ENCODE measurements at regions not wholly inside any gene's neighbourhood (a gene's known extent, or its start where the extent isn't known, plus 50 kb on each side); places are given as distances from the start of the nearest gene placed in this dataset.
A peak's percentile ranks its signal among the peaks of the same experiment; 100 is the strongest.

GRCh38 chr16:47967374-47967773 is 188.4 kb downstream of the ABCC12 start:
- no peak for DNase-seq

GRCh38 chr16:47966325-47966724 is 189.5 kb downstream of the ABCC12 start:
- DNase-seq = no peak

GRCh38 chr16:47965439-47965838 is 190.4 kb downstream of the ABCC12 start:
- peak in 1 of 2 experiments; percentile 60 for DNase-seq

DNA sequence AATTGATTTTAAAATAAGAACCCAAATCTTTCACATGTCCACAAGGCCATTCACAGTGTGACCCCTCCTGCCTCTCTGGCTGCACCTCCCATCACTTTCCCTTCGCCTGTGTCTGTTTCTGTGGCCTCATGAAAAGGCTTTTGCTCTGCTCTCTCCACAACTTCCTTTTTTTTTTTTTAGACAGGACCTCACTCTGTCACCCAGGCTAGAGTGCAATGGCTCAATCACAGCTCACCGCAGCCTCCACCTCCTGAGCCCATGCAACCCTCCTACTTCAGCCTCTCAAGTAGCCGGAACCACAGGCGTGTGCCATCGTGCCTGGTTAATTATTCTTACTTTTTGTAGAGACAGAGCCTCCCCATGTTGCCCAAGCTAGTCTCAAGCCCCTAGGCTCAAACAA is 197.1 kb downstream of the ABCC12 start:
- DNase-seq = no peak

- no peak for DNase-seq
Observed at GRCh38 chr16:47956916-47957315, 198.9 kb downstream of the ABCC12 start.

DNA sequence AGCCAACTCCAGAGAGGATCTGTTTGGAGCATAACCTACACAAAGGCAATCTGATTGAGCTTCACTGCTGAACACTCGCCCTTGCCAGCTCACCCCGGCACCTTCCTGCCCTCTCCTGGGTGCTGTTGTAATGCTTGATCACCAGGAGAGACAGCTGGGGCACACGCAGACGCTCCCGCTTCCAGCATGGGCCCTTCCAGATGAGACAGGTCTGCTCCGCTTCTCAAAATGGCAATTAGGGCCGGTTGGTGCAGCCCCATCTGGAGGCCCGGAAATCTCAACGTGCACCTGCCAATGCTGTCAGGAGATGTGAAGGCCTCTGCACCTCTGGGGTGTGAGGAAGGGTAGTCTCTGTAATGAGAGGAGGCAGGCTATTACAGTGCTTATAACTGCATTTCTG is 206.1 kb downstream of the ABCC12 start:
- DNase-seq = no peak

- DNase-seq = no peak
Observed at GRCh38 chr16:47949276-47949675, 206.5 kb downstream of the ABCC12 start.

DNA sequence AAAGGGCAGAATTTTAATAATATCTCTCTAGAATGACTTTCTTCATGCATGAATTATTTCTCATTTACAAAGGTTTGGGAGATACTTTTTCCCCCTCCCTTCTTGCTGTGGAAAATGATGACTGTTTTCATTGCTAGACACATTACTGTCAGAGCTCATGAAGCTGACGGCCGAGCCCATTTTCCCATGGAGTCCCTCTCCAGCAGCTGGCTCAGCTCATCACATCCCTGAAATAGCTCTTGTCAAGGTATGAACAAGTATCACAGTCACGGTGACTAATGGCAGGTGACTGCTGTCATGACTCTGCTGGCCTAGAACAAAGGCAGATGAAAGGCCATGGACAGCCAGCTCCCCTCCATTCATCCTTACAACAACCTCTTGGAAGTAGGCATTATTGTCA is 208.1 kb downstream of the ABCC12 start:
- no peak for DNase-seq

- no peak for DNase-seq
Observed at GRCh38 chr16:47946092-47946491, 209.7 kb downstream of the ABCC12 start.

DNA sequence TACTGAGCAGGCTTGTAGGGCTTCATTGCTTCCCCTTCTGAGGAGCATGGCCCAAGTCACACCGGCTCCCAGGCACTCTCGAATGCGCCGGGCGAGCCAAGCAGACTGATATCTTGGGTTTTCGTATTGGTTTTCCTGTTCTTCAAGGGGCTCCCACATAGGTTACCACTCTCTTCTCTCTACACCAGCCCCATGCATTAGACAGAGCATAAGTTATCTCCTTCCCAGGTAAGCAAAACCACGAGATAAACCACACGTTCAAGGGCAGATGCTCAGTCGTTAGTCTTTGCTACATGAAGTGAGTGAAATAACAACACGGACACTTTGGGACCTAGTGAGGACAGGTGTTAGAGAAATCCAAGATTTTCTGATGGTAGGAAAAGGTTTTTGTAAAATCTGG is 211.2 kb downstream of the ABCC12 start:
- no peak for DNase-seq

GRCh38 chr16:47943235-47943634 is 212.6 kb downstream of the ABCC12 start:
- no peak for DNase-seq

DNA sequence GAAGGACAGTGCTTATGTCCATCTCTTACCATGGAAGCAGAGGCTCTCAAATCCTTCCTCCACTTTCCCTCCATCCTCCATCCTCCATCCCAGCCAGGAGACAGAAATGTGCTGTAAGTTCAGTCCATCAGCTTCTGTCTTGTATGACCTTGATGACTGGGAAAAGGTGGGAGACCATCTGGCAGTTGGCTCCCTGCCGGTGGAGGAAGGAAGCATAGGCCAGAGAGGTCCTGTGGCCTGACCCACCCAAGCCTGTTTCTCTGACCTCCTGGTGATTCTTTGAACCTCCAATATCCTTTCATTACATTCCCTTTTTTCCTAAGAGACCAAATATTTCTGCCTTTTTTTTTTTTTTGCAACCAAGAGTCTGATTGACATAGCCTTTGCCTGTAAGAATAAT is 215.3 kb downstream of the ABCC12 start:
- DNase-seq = no peak

- no peak for DNase-seq
Observed at GRCh38 chr16:47939680-47940079, 216.1 kb downstream of the ABCC12 start.

DNA sequence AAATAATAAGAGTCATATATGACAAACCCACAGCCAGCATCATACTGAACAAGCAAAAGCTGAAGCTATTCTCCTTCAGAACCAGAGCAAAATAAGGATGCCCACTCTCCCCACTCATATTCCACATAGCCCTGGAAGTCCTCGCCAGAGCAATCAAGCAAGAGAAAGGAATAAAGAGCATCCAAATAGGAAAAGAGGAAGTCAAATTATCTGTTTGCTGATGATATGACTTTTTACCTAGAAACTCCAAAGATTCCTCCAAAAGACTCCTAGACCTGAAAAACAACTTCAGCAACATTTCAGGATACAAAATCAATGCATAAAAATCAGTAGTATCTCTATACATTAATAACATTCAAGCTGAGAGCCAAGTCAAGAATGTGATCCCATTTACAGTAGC is 217.5 kb downstream of the ABCC12 start:
- no peak for DNase-seq

- no peak for DNase-seq
Observed at GRCh38 chr16:47928008-47928407, 227.8 kb downstream of the ABCC12 start.

DNA sequence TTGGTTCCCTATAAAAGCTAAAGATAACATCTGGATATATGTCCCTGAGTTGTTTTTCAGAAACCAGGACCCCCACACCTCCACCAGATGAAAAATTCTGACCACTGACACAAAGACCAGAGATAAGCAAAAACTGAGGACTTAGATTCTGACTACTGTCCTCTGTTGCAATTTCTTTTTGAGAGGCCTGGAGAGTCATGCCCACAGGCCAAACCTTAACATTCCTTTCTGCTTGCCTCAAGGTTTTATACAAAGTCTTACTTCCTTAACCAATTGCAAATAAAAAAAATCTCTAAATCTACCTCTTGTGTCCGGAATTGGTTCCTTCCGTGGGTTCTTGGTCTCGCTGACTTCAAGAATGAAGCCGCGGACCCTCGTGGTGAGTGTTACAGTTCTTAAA is 228.5 kb downstream of the ABCC12 start:
- no peak for DNase-seq

DNA sequence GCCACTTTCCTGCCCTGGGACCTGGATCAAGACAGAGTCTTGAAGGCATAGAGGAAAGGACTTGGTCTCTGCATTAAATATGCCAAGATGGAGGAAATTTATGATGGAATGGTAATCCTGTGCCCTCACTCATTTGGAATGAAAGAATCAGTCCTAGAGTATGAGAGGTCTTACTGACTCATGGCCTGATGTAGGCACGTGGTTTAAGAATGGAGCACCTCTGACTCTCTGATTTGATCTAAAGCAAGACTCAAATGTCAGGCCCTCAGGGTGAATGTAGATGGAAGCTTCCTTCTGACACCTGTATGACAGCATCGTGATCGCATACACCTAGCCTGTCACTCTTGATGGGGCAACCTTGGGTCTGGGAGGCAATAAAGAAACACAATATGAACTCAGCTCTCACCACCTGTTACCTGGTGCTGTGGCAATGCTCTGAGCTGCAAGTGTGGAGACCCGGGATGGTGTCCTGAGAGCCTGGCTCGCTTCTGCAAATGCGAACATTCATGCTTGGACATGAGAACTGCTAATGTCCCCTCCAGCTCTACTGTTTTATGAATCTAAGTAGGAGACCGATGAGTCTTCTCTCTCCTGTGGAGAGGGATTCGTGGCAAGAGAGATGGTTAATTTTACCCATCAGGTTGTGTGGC is 229.9 kb downstream of the ABCC12 start:
- no peak for DNase-seq

DNA sequence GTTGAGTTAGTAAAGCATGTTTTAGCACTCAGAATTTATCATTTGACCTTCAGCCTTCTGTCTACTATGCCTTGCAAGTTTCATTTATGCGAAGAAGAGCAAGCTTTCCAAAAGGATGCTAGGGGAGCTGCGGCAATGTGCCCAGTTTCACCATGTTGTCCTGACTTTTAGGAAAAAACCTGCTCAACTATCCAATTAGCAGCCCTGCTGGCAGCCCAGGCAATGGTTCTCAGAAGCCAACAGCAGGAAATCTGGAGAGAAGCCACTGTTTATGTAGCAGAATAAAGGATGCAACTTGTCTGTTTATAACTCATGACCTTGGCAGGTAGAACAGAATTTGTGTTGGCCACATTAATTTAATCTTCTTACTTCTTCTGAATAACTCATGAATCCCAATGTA is 230.8 kb downstream of the ABCC12 start:
- no peak for DNase-seq

- no peak for DNase-seq
Observed at GRCh38 chr16:47921535-47921934, 234.3 kb downstream of the ABCC12 start.

- DNase-seq = no peak
Observed at GRCh38 chr16:47920709-47921108, 235.1 kb downstream of the ABCC12 start.

- no peak for DNase-seq
Observed at GRCh38 chr16:47917118-47917517, 238.7 kb downstream of the ABCC12 start.

GRCh38 chr16:47916266-47916665 is 239.5 kb downstream of the ABCC12 start:
- DNase-seq = no peak

- DNase-seq = no peak
Observed at GRCh38 chr16:47907109-47907508, 248.7 kb downstream of the ABCC12 start.

DNA sequence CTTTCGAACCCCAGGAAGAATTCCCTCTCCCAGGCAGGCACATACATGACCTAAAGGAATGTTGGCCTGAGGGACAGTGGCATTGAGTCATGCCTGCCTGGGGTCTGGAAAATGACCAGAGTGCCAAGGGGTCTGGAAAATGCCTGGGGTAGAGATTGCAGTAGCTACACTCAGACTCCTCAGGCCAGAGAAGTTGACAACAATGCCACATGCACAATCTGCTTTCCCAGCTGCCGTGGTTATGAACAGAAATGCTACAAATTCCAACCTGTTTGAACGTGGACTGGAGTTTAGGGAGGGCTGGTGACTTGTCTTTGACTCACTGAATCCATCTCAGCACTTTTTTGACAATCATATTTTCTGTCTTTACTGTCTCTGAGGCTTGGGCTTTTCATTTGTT is 250.0 kb downstream of the ABCC12 start:
- DNase-seq = no peak

GRCh38 chr16:47904691-47905090 is 251.1 kb downstream of the ABCC12 start:
- no peak for DNase-seq

DNA sequence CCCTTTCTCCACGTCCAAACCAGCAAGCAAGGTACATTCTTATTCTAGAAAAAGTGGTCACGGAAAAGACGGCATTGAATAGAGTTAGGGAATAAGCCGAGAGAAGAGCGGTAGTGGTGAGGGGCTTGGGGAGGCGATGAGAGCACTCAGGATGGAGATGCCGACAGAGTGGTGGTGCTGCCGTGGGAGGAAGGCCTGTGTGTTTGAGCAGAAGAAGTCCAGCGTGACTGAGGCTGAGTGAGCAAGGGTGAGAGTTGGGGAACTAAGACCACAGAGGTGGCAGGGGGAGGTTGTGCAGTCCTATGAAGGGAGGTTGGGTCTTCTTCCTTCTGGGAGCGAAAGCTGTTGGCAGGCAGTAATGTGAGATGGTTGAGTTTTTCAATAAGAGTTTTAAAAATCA is 252.3 kb downstream of the ABCC12 start:
- no peak for DNase-seq
